GM12872 (cell line): ENCODE measurements at regions not wholly inside any gene's neighbourhood (a gene's known extent, or its start where the extent isn't known, plus 50 kb on each side); places are given as distances from the start of the nearest gene placed in this dataset.

ENCODE experiments used
- CTCF ChIP-seq: IDR thresholded peaks from 3 replicates; pipeline ENCODE4 v1.5.1; 2011; ENCODE audit warnings: low read depth, mild to moderate bottlenecking, low read length, moderate library complexity; ENCODE audit not compliant: insufficient read depth

- TF ChIP-seq CTCF, result no peak
Measured at GRCh38 chr6:71033171-71033570, 76.3 kb upstream of the B3GAT2 start.

- TF ChIP-seq CTCF, result no peak
Measured at GRCh38 chr6:71033890-71034289, 77.0 kb upstream of the B3GAT2 start.

- no peak for TF ChIP-seq CTCF
Measured at GRCh38 chr6:71034563-71035345, 77.9 kb upstream of the B3GAT2 start.

- no peak for TF ChIP-seq CTCF
Measured at GRCh38 chr6:71035871-71036270, 79.0 kb upstream of the B3GAT2 start.

GRCh38 chr6:71038711-71039344 lies 82.0 kb upstream of the B3GAT2 start:
- TF ChIP-seq CTCF, result no peak

- TF ChIP-seq CTCF, result no peak
Measured at GRCh38 chr6:71040043-71040442, 83.2 kb upstream of the B3GAT2 start.

- TF ChIP-seq CTCF, result no peak
Measured at GRCh38 chr6:71040841-71041240, 84.0 kb upstream of the B3GAT2 start.
